ENCODE measurements at regions not wholly inside any gene's neighbourhood (a gene's known extent, or its start where the extent isn't known, plus 50 kb on each side); places are given as distances from the start of the nearest gene placed in this dataset.

DNA sequence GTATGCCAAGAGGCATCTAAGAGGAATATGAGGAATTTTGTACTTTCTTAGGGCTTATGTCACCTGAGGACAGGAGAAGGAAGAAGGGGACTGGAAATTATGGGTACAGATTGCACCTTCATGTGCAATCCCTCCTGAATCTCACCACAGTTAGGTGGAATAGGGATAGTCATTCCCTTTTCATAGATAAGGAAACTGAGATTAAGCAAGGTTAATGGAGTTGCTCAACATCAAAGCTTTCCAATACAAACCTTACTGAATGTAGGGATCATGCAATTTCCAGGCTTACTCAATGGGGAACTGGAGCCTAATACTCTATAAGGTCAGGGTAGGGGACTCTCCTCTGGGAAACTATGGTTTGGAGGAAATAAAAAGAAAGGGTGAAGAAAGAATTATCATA is 133.0 kb downstream of the C11orf87 start:
- DNase-seq: no peak

DNA sequence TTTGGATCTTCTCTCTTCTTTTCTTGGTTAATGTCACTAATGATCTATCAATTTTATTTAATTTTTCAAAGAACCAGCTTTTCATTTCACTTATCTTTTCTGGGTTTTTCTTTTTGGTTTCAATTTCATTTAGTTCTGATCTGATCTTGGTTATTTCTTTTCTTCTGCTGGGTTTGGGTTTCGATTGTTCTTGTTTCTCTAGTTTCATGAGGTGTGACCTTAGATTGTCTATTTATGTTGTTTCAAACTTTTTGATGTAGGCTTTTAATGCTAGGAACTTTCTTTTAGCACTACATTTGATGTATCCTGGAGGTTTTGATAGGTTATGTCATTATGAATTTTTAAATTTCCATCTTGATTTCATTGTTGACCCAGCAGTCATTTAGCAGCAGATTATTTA is 142.3 kb downstream of the C11orf87 start:
- DNase-seq: no peak

DNA sequence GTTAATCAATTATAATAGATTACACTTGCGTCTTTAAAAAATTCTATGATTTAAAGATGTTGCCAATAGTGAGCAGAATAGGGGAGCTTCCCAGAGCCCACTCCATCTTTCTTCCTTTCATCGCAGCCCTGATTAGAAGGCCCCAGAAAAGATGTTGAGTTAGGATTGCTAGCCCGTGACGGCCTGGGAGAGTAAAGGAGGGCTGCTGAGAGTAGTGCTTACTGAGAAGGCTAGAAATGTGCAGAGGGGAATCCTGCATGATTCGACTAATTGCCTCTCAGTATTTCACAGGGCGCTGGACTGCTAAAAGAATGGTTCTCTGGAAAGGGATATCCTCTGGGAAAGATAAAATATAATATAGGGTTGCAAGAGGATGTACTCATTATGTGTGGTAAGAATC is 160.5 kb downstream of the C11orf87 start:
- no peak for DNase-seq

DNA sequence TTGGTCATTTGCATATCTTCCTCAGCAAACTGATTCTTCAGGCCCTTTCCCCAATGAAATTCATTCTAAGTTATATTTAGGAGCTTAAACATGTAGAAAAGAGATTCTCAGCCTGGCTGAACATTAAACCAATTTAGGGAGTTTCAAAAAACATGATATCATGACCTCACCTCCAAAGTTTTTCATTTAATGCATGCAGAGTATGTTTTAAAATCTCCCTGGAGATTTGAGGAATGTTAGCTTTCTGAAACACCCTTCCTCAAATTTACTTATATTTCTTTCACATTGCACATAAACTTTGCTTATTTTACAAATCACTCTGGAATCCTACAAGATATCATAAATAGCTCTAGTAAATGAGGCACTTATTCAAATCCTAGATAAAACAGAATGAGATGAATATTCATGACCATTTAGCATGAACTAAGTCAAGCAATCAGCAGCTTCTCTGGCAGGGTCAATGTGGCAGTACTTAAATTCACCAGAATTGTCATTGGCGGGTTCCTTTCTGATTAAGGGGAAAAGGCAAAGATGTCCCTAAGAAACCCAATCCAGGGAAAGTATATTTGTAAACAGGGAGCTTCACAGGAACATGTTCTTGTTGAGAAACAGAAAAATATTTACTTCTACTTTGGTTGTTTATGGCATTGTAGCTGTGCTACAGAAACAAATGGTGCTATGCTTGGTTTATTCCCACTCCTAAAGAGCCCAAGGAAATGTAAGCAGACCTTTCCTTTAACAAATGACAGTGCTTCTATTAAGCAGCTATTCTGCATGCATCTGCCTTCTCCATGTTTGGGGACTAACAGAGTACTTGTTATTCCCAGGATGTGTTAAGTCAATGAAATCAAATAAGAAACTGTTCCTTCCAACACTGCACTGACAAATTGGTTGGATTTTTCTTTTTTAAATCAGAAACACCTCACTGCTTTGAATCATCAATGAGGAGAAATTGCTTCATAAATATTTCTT is 162.3 kb downstream of the C11orf87 start:
- DNase-seq: no peak

DNA sequence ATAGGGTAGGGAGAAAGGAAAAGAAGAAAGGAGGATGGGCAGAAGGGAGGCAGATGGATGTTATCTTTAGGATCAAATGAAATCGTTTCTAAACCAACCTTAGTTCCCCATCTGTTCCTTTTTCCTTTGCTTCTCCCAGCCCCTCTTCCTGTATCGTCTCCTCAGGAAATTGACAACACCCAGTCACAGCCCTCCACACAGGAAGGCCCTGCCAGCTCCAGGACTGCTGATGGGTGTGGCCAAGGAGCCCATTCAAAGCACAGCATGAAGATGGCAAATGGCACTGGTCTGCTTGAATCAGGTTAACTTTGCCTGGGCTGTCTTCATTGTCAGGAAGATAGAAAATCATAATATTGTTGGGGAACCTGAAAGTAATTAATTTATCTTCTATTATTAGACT is 164.8 kb downstream of the C11orf87 start:
- DNase-seq: no peak

DNA sequence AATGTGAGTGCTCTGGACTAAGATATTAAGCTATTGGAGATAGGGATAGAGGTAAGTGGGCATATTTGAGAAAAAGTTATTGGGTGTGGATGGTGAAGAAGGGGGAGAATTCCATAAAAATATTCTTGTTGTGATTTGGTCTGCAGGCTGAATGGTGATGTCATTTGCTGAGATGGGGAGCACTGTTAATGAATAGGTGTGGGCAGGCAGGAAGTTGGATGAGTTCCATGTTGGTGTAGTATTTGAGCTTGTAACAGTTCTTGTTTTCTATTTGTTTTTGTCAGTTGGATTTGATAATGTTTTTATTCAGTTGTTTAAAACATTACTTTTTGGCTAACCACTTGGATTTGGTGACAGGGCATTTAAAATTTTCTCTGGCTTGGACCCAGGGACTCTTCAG is 168.8 kb downstream of the C11orf87 start:
- no peak for DNase-seq

DNA sequence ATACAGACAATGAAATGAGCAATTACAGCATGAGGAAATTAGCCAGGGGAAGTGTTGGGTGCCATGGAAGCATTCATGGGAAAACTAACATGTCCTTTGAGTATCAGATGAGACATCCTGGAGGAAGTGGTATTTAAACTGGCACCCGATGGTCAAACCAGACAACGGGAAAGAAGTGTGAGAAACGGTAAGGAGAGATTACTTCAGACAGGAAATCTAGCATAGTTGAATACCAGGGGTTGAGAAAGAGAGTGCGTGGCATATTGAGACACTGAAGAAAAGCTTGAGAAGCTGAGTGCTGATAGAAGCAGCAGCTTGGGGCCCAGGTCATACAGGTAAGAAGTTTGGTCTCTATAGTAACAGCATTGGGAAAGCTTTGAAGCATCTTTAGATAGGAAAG is 175.3 kb downstream of the C11orf87 start:
- DNase-seq: no peak

DNA sequence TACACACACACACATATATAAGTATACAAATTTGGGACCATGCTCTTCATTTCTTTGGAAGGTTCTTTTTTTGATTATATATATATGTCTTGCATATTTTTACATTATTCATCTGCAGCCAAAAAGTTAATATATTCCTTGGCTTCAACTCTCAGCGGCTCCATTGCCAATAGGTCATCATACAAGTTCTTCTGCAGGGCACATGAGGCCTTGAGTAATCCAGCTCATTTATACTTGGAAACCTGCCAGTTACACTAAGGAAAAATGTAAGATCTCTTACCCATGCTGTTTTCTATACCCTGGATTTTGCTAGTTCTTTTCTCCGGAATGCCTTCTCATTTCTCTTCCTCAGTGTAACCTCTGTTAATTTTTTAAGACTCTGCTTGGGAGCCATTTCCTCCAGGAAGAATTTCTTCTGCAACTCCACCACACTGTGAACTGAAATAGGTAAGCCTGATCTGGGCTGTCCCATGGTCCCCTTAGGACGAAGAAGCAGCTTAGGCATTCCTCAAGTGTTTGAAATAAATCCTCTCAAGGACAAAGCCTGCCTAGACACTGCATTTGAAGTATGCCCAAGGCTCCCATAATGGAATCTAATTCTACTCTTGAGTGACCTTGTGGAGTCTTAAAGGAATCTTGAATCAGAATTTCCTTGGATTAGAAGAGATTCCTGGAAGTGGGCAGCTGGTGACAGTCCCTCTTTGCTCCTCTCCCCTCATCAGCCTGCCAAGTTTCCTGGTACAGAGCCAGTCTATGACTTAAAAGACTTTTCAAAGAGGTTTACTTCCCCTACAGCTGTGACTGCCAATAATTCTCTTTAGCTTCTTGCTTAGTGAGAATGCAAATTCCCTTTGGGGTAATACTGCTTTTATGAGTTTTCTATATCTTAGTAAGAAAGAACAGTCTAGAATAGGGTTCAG is 182.8 kb downstream of the C11orf87 start:
- DNase-seq: no peak

DNA sequence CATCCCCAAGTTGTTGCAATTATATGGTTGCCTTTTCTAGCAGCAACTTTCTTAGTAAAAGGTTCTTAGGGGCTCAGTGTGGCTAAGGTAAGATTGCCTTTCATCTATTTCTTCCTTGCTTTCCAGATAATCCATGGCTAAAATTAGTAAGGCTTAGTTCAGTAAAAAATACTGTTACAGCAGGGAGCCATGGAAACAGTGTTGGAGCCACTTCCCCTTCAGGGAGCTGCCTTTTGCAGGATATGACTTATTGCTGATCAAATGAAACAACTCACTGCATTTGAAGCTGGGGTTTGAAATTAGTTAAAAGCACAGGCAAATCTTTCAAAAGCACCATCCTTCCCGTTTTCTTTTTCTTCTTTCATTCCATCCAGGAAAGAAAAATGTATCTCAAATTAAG is 184.3 kb downstream of the C11orf87 start:
- DNase-seq: no peak

- DNase-seq: no peak
Measured at GRCh38 chr11:109609454-109610185, 187.6 kb downstream of the C11orf87 start.

DNA sequence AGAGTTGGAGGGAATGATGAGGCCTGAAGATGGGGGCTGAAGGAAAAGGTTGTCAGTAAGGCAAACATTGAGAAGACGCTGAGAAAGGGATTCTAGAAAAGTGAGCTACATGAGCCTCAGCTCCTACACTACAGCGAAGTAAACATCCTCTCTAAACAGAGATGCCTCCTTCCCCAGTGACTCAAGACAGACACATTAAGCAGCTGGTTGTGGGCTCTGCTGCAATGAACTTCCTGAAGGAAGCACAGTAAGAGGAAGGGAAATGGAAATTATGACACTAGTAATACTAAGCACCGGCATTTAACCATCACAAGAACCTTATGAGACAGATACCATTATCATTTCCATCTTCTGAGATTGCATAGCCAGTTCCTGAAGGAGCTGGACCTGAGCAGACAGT is 190.5 kb downstream of the C11orf87 start:
- no peak for DNase-seq

GRCh38 chr11:109619498-109619897 is 197.5 kb downstream of the C11orf87 start:
- no peak for DNase-seq

DNA sequence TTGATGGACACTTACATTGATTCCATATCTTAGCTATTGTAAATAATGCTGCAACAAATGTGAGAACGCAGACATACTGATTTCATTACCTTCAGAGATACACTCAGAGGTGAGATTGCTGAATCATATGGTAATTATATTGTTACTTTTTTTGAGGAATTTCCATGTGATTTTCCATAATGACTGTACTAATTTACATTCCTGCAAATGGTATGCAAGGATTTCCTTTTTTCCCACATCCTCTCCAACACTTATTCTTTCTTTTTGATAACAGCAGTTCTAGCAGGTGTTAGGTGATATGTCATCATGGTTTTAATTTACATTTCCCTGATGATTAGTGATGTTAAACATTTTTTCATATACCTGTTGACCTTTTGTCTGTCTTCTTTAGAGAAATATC is 207.7 kb downstream of the C11orf87 start:
- DNase-seq: no peak

DNA sequence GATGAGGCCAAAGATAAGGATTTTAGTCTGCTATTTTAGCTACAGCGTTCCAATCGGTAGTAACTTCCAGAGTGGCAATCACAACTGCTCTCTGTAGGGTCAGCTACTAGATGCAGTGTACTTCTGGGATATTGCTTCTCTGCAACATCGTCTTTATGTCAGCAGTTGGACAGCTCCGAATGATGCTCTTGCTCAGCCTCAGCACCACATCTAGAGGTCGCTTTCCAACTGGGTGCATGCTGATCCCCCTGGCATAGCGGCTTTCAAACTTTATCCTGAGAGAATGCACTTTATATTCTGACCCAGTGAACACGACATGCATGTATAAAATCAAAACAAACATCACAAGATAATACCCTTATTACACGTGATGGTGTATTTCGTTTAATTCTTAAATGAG is 219.6 kb downstream of the C11orf87 start:
- DNase-seq: peak; percentile 32

DNA sequence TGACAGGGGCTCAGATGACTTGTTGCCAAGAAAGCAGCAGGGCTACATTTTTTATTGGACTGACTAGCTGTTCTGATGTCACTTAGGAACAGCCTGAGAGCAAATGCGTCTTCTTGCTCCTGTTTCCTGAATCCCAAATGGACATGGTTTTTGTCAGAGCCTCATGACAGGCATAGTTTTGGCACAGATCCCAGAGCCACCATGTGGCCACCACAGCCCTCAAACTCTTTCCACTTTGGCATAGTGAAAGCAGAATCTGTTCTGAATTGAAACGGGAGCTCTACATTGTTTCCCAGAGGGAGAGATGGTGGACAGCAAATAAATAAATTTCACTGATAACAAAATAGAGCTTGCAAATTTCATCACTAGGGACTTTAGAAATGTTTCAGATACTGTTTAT is 222.2 kb downstream of the C11orf87 start:
- no peak for DNase-seq

- DNase-seq: no peak
Measured at GRCh38 chr11:109648804-109649203, 226.8 kb downstream of the C11orf87 start.

- no peak for DNase-seq
Measured at GRCh38 chr11:109654091-109654490, 232.1 kb downstream of the C11orf87 start.

DNA sequence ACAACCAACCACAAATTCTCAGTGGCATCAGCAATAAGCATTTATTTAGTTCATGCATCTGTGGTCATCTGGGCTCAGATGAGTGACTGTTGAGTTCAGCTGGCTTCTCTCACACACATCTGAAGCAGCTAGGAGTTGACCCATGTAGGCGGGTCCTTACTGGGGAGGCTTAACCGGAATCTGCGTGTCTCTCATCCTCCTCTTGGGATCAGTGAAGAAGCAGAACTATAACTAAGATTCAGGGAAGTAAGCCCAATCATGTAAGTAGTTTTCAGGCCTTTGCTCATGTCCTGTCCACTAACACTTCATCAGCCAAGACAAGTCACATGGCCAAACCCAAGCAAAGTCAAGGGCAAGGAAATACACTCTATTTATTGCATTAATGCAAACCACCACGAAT is 236.2 kb downstream of the C11orf87 start:
- no peak for DNase-seq

DNA sequence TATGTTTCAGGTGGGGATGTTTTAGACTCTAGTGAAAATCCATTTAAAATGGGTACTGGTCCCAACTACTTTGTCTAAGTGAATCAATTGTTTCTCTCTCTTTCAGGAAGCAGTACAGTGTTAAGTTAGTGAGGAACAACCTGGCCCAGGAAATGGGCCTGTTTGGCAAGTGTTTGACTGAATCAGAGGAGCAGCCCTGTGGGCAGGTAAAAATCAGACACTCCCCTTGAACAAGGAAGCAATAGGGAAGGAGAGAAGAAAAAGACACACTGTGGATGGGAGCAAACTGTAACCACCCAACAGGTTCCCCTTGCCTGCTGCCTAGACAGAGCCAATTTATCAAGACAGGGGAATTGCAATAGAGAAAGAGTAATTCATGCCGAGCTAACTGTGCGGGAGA is 245.7 kb downstream of the C11orf87 start:
- no peak for DNase-seq

DNA sequence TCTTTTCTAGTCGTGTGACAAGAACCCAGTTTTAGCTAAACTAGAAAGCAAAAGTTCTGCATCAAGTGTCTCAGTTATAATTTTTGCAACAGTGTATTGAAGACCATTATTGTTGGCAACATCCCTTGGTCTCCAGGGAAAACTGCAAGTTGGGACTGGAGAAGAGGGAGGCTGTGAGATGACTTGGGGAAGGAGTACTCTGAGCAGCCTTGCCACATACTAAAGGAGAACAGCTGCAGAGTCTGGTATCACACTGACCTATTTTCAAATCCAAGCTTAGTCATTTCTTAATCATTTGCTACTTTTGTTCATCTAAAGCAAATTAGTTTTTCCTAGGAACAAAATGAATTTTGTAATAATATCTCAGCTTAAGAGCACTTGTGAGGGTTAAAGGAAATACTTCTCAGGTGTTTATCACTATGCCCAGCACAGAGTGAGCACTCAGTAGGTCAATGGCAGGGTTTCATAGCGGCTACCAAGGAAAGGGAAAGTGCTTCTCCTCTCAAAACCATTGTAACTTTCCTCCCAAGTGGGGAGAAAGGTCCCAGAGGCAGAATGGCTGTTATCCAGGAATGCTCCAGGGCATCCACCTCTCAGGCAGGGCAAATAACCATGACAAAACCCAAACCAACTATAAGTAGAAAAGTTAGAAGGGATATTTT is 247.1 kb downstream of the C11orf87 start:
- no peak for DNase-seq

- no peak for DNase-seq
Measured at GRCh38 chr11:109677231-109677630, 255.2 kb downstream of the C11orf87 start.

DNA sequence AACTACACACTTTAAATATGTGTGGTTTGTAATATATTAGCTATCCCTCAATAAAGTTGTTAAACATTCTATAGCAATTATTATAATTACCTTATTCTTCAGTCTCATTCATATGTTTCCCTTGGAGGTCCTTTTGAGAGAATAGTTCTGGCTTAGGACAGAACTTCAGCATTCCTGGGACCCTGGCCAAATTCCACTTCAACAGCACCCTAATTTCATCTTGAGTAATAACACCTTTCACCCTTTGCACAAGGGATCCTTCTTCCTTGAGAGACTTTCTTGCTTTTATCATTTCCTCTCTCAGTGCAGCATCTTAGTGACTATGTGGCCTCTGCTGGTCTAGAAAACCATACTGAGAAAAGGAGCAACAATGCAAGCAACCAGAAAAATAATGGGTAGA is 255.9 kb downstream of the C11orf87 start:
- no peak for DNase-seq

Data from dermis blood vessel endothelial cell (primary cell).